Uterus (tissue), 3 donors: ENCODE measurements at regions not wholly inside any gene's neighbourhood (a gene's known extent, or its start where the extent isn't known, plus 50 kb on each side); places are given as distances from the start of the nearest gene placed in this dataset.

Source experiments
- DNase-seq, 2 donors: peaks; one replicate each; pipeline ENCODE4 v3.0.0-alpha.2; 2019 to 2020
- H3K27ac ChIP-seq, 2 donors: fragments of 200-600 bp; sonication (generic); 1 replicate in 1 of 2; 2 replicates in 1 of 2; pipeline ENCODE4 v1.5.1; 2016 to 2018
- H3K27me3 ChIP-seq, 2 donors: fragments of 200-600 bp; sonication (generic); one replicate each; pipeline ENCODE4 v1.5.1; 2018 to 2019; ENCODE audit warnings: control low read depth in 1 of 2
- H3K36me3 ChIP-seq, 2 donors: fragments of 200-600 bp; sonication (generic); one replicate each; pipeline ENCODE4 v1.5.1; 2019; ENCODE audit warnings: control low read depth in 1 of 2
- H3K4me1 ChIP-seq, 2 donors: fragments of 200-600 bp; sonication (generic); one replicate each; pipeline ENCODE4 v1.5.1; 2018 to 2019; ENCODE audit warnings: control low read depth in 1 of 2
- H3K4me3 ChIP-seq, 2 donors: fragments of 200-600 bp; sonication (generic); 1 replicate in 1 of 2; 2 replicates in 1 of 2; pipeline ENCODE4 v1.5.1; 2018 to 2019; ENCODE audit warnings: mild to moderate bottlenecking in 1 of 2
- H3K9me3 ChIP-seq, 2 donors: fragments of 200-600 bp; sonication (generic); one replicate each; pipeline ENCODE4 v1.5.1; 2019; ENCODE audit warnings: control low read depth in 1 of 2
- CTCF ChIP-seq, 4 experiments: fragments of 200-600 bp in 2 of 4; fragments of 450-650 bp in 2 of 4; sonication (generic) in 2 of 4; IDR thresholded peaks; one replicate each; pipeline ENCODE4 v1.5.1; 2016 to 2019; ENCODE audit warnings: antibody characterized with exemption in 4 of 4, mild to moderate bottlenecking in 2 of 4, moderate library complexity in 1 of 4
- POLR2A ChIP-seq, 2 donors: fragments of 450-650 bp; IDR thresholded peaks; one replicate each; pipeline ENCODE4 v1.6.1; 2016; ENCODE audit warnings: antibody characterized with exemption in 2 of 2, mild to moderate bottlenecking in 1 of 2, moderate library complexity in 1 of 2
- intact Hi-C: fragments of 100-400 bp; cut with DNase I; formaldehyde crosslinking; loops from one replicate; pipeline ENCODE4 v1.15.1; 2023; ENCODE audit warnings: low total_unique reads
- donor health status: DM: yes; HTN: yes; CAD: no.

- H3K4me3 ChIP-seq, result no peak overlapping the region
- DNase-seq, result no peak
- no peaks in the 10 kb centered on the region for H3K4me1 ChIP-seq
- intact Hi-C loops, result no loop called here
- TF ChIP-seq CTCF (IDR thresholded peaks at IDR 0.05) (no peak), POLR2A (IDR thresholded peaks at IDR 0.05) (no peak)
- H3K36me3 ChIP-seq, result no peaks in the 10 kb centered on the region
- H3K27ac ChIP-seq, result no peak overlapping the region
- no peaks in the 10 kb centered on the region for H3K27me3 ChIP-seq
- H3K9me3 ChIP-seq, result no peaks in the 10 kb centered on the region
Observed at GRCh38 chr19:28076628-28077027, 1136.3 kb downstream of the UQCRFS1 start.

- Histone ChIP-seq H3K27me3 (no peaks in the 10 kb centered on the region), H3K9me3 (no peaks in the 10 kb centered on the region), H3K4me1 (no peaks in the 10 kb centered on the region), H3K27ac (no peak overlapping the region), H3K4me3 (no peak overlapping the region), H3K36me3 (no peaks in the 10 kb centered on the region)
- TF ChIP-seq CTCF (IDR thresholded peaks at IDR 0.05) (no peak), POLR2A (IDR thresholded peaks at IDR 0.05) (no peak)
- no peak for DNase-seq
- intact Hi-C loops, result no loop called here
Observed at GRCh38 chr19:28075229-28075628, 1137.7 kb downstream of the UQCRFS1 start.

GRCh38 chr19:28074773-28075172 is 1138.2 kb downstream of the UQCRFS1 start:
- Histone ChIP-seq H3K4me1 (no peaks in the 10 kb centered on the region), H3K36me3 (no peaks in the 10 kb centered on the region), H3K4me3 (no peak overlapping the region), H3K27ac (no peak overlapping the region), H3K27me3 (no peaks in the 10 kb centered on the region), H3K9me3 (no peaks in the 10 kb centered on the region)
- DNase-seq, result no peak
- intact Hi-C loops, result no loop called here
- TF ChIP-seq POLR2A (IDR thresholded peaks at IDR 0.05) (no peak), CTCF (IDR thresholded peaks at IDR 0.05) (no peak)

GRCh38 chr19:28067882-28068281 is 1145.1 kb downstream of the UQCRFS1 start:
- H3K4me1 ChIP-seq, result no peaks in the 10 kb centered on the region
- no peak overlapping the region for H3K27ac ChIP-seq
- H3K36me3 ChIP-seq, result no peaks in the 10 kb centered on the region
- intact Hi-C loops, result no loop called here
- H3K4me3 ChIP-seq, result no peak overlapping the region
- DNase-seq, result no peak
- no peaks in the 10 kb centered on the region for H3K9me3 ChIP-seq
- H3K27me3 ChIP-seq, result no peaks in the 10 kb centered on the region
- TF ChIP-seq CTCF (IDR thresholded peaks at IDR 0.05), result no peak
- TF ChIP-seq POLR2A (IDR thresholded peaks at IDR 0.05), result no peak

GRCh38 chr19:28066988-28067387 is 1146.0 kb downstream of the UQCRFS1 start:
- H3K4me1 ChIP-seq, result no peaks in the 10 kb centered on the region
- intact Hi-C loops, result no loop called here
- no peak overlapping the region for H3K4me3 ChIP-seq
- no peaks in the 10 kb centered on the region for H3K27me3 ChIP-seq
- no peaks in the 10 kb centered on the region for H3K9me3 ChIP-seq
- DNase-seq, result no peak
- H3K36me3 ChIP-seq, result no peaks in the 10 kb centered on the region
- no peak for TF ChIP-seq POLR2A (IDR thresholded peaks at IDR 0.05)
- no peak for TF ChIP-seq CTCF (IDR thresholded peaks at IDR 0.05)
- no peak overlapping the region for H3K27ac ChIP-seq
